ENCODE measurements at regions not wholly inside any gene's neighbourhood (a gene's known extent, or its start where the extent isn't known, plus 50 kb on each side); places are given as distances from the start of the nearest gene placed in this dataset.
"Not testable (repeated sequence)": the region's sequence is repeated elsewhere in the genome, so short reads cannot be mapped to it uniquely, and the experiment has no call there.

GRCh38 chr3:63094642-63095408, 183.3 kb upstream of the SYNPR start:
- DNase-seq (ENCODE audit: low read depth, low spot score): no peak

GRCh38 chr3:63096248-63097058, 181.7 kb upstream of the SYNPR start:
- no peak for DNase-seq (ENCODE audit: low read depth, low spot score)

- DNase-seq (ENCODE audit: low read depth, low spot score): no peak
These were observed 180.7 kb upstream of the SYNPR start for GRCh38 chr3:63097396-63097795.

GRCh38 chr3:63116922-63117321, 161.2 kb upstream of the SYNPR start:
- DNase-seq (ENCODE audit: low read depth, low spot score): no peak

- DNase-seq (ENCODE audit: low read depth, low spot score): no peak
These were observed 154.0 kb upstream of the SYNPR start for GRCh38 chr3:63124090-63124489.

GRCh38 chr3:63126530-63126929, 151.6 kb upstream of the SYNPR start:
- no peak for DNase-seq (ENCODE audit: low read depth, low spot score)

GRCh38 chr3:63128380-63128779, 149.7 kb upstream of the SYNPR start:
- DNase-seq (ENCODE audit: low read depth, low spot score): no peak

GRCh38 chr3:63130625-63131024, 147.5 kb upstream of the SYNPR start:
- no peak for DNase-seq (ENCODE audit: low read depth, low spot score)

GRCh38 chr3:63132461-63133250, 145.5 kb upstream of the SYNPR start:
- DNase-seq (ENCODE audit: low read depth, low spot score): no peak

GRCh38 chr3:63135367-63135766, 142.7 kb upstream of the SYNPR start:
- no peak for DNase-seq (ENCODE audit: low read depth, low spot score)

GRCh38 chr3:63136249-63136648, 141.9 kb upstream of the SYNPR start:
- not testable (repeated sequence) for DNase-seq (ENCODE audit: low read depth, low spot score)

GRCh38 chr3:63142681-63143080, 135.4 kb upstream of the SYNPR start:
- no peak for DNase-seq (ENCODE audit: low read depth, low spot score)

- DNase-seq (ENCODE audit: low read depth, low spot score): no peak
These were observed 132.0 kb upstream of the SYNPR start for GRCh38 chr3:63146154-63146553.

GRCh38 chr3:63150880-63151279, 127.2 kb upstream of the SYNPR start:
- no peak for DNase-seq (ENCODE audit: low read depth, low spot score)

- DNase-seq (ENCODE audit: low read depth, low spot score): no peak
These were observed 126.2 kb upstream of the SYNPR start for GRCh38 chr3:63151897-63152296.

- no peak for DNase-seq (ENCODE audit: low read depth, low spot score)
These were observed 118.3 kb upstream of the SYNPR start for GRCh38 chr3:63159764-63160163.

- no peak for DNase-seq (ENCODE audit: low read depth, low spot score)
These were observed 111.0 kb upstream of the SYNPR start for GRCh38 chr3:63167113-63167512.

- DNase-seq (ENCODE audit: low read depth, low spot score): no peak
These were observed 109.9 kb upstream of the SYNPR start for GRCh38 chr3:63168179-63168578.

- no peak for DNase-seq (ENCODE audit: low read depth, low spot score)
These were observed 98.1 kb upstream of the SYNPR start for GRCh38 chr3:63179862-63180522.

GRCh38 chr3:63192248-63192647, 85.9 kb upstream of the SYNPR start:
- no peak for DNase-seq (ENCODE audit: low read depth, low spot score)

- DNase-seq (ENCODE audit: low read depth, low spot score): no peak
These were observed 84.5 kb upstream of the SYNPR start for GRCh38 chr3:63193647-63194046.

Measured in pulmonary artery endothelial cell (primary cell).